ENCODE measurements at regions not wholly inside any gene's neighbourhood (a gene's known extent, or its start where the extent isn't known, plus 50 kb on each side); places are given as distances from the start of the nearest gene placed in this dataset.

GRCh38 chr14:65193916-65194590 is 91.7 kb upstream of the MAX start:
- TF ChIP-seq CTCF (IDR thresholded peaks at IDR 0.05; ENCODE audit: insufficient read depth, low read depth, low read length, missing control alignments): no peak
- H3K4me3 ChIP-seq (ENCODE audit: low read depth, low read length): no peak overlapping the region
- DNase-seq (ENCODE audit: low read depth): no peak

- DNase-seq (ENCODE audit: low read depth): peak; percentile 88
- no peak overlapping the region; the same call in 1 of the 2 replicates for H3K4me3 ChIP-seq (ENCODE audit: low read depth, low read length)
- no peak for TF ChIP-seq CTCF (IDR thresholded peaks at IDR 0.05; ENCODE audit: insufficient read depth, low read depth, low read length, missing control alignments)
Observed at GRCh38 chr14:65195042-65195719, 92.9 kb upstream of the MAX start.

- no peak for TF ChIP-seq CTCF (IDR thresholded peaks at IDR 0.05; ENCODE audit: insufficient read depth, low read depth, low read length, missing control alignments)
- no peak for DNase-seq (ENCODE audit: low read depth)
- no peak overlapping the region for H3K4me3 ChIP-seq (ENCODE audit: low read depth, low read length)
Observed at GRCh38 chr14:65198346-65198745, 96.0 kb upstream of the MAX start.

DNA sequence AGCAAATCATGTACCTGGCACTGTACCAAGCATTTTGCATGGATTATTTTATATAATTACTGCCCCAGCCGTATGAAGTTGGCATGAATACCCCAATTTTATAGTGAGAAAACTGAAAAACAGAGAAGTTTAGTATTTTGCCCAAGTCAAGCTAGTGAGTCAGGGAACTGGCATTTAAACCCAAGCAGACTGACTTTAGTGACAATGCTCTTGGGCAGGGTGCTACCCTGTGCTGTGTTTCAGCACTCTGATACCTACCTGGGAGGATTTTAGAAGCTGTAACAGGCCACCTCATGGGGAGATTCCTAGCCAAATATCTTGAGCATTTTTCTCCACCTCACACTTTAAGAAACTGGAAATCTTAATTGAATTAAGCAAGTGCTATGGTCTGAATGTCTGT is 98.1 kb upstream of the MAX start:
- no peak for TF ChIP-seq CTCF (IDR thresholded peaks at IDR 0.05; ENCODE audit: insufficient read depth, low read depth, low read length, missing control alignments)
- H3K4me3 ChIP-seq (ENCODE audit: low read depth, low read length): no peak overlapping the region
- no peak for DNase-seq (ENCODE audit: low read depth)

GRCh38 chr14:65203574-65203973 is 101.3 kb upstream of the MAX start:
- TF ChIP-seq CTCF (IDR thresholded peaks at IDR 0.05; ENCODE audit: insufficient read depth, low read depth, low read length, missing control alignments): no peak
- H3K4me3 ChIP-seq (ENCODE audit: low read depth, low read length): no peak overlapping the region
- DNase-seq (ENCODE audit: low read depth): no peak

GRCh38 chr14:65204056-65204455 is 101.7 kb upstream of the MAX start:
- TF ChIP-seq CTCF (IDR thresholded peaks at IDR 0.05; ENCODE audit: insufficient read depth, low read depth, low read length, missing control alignments): no peak
- no peak overlapping the region for H3K4me3 ChIP-seq (ENCODE audit: low read depth, low read length)
- no peak for DNase-seq (ENCODE audit: low read depth)

GRCh38 chr14:65206078-65206447 is 103.7 kb upstream of the MAX start:
- DNase-seq (ENCODE audit: low read depth): no peak

More at GRCh38 chr14:65206078-65206447, 103.7 kb upstream of the MAX start:
- peak overlapping the region; percentile 17 for H3K4me3 ChIP-seq (ENCODE audit: low read depth, low read length)
- no peak for TF ChIP-seq CTCF (IDR thresholded peaks at IDR 0.05; ENCODE audit: insufficient read depth, low read depth, low read length, missing control alignments)
